Activated CD4-positive, alpha-beta T cell treated with anti-CD3 and anti-CD28 coated beads, Interleukin-2, Interleukin-4, amounts not matched to agents 100 ng/mL and 50 ng/mL, durations not matched to agents 16 hours and 8 hours (primary cell): ENCODE measurements at regions not wholly inside any gene's neighbourhood (a gene's known extent, or its start where the extent isn't known, plus 50 kb on each side); places are given as distances from the start of the nearest gene placed in this dataset.
"Not testable (repeated sequence)": the region's sequence is repeated elsewhere in the genome, so short reads cannot be mapped to it uniquely, and the experiment has no call there.

Source experiments
- DNase-seq: peaks from one replicate; pipeline ENCODE4 v3.0.0-alpha.2; 2020; ENCODE audit warnings: low spot score

- DNase-seq: no peak
Measured at GRCh38 chr4:181004056-181004455, 1239.1 kb upstream of the TENM3 start.

GRCh38 chr4:181006499-181007260, 1236.5 kb upstream of the TENM3 start:
- DNase-seq: no peak

GRCh38 chr4:181007751-181008150, 1235.5 kb upstream of the TENM3 start:
- no peak for DNase-seq

GRCh38 chr4:181008164-181008563, 1235.0 kb upstream of the TENM3 start:
- no peak for DNase-seq

- no peak for DNase-seq
Measured at GRCh38 chr4:181013162-181013561, 1230.0 kb upstream of the TENM3 start.

- DNase-seq: no peak
Measured at GRCh38 chr4:181017038-181017437, 1226.2 kb upstream of the TENM3 start.

GRCh38 chr4:181018472-181018871, 1224.7 kb upstream of the TENM3 start:
- DNase-seq: no peak

GRCh38 chr4:181018913-181019312, 1224.3 kb upstream of the TENM3 start:
- DNase-seq: no peak

- DNase-seq: no peak
Measured at GRCh38 chr4:181020456-181020855, 1222.7 kb upstream of the TENM3 start.

- DNase-seq: no peak
Measured at GRCh38 chr4:181021213-181021612, 1222.0 kb upstream of the TENM3 start.

- DNase-seq: not testable (repeated sequence)
Measured at GRCh38 chr4:181030135-181030921, 1212.9 kb upstream of the TENM3 start.

GRCh38 chr4:181030961-181031360, 1212.2 kb upstream of the TENM3 start:
- DNase-seq: no peak

- no peak for DNase-seq
Measured at GRCh38 chr4:181043486-181043885, 1199.7 kb upstream of the TENM3 start.

- no peak for DNase-seq
Measured at GRCh38 chr4:181046809-181047208, 1196.4 kb upstream of the TENM3 start.

GRCh38 chr4:181051931-181052330, 1191.3 kb upstream of the TENM3 start:
- DNase-seq: no peak

- DNase-seq: no peak
Measured at GRCh38 chr4:181061787-181062186, 1181.4 kb upstream of the TENM3 start.

- no peak for DNase-seq
Measured at GRCh38 chr4:181063212-181063611, 1180.0 kb upstream of the TENM3 start.

- DNase-seq: no peak
Measured at GRCh38 chr4:181077341-181077740, 1165.9 kb upstream of the TENM3 start.

GRCh38 chr4:181078196-181078595, 1165.0 kb upstream of the TENM3 start:
- DNase-seq: no peak

GRCh38 chr4:181083757-181084361, 1159.3 kb upstream of the TENM3 start:
- DNase-seq: no peak

GRCh38 chr4:181085557-181085956, 1157.6 kb upstream of the TENM3 start:
- no peak for DNase-seq

- no peak for DNase-seq
Measured at GRCh38 chr4:181105487-181105886, 1137.7 kb upstream of the TENM3 start.

- no peak for DNase-seq
Measured at GRCh38 chr4:181106398-181106797, 1136.8 kb upstream of the TENM3 start.
